K562 (cell line): ENCODE measurements at regions not wholly inside any gene's neighbourhood (a gene's known extent, or its start where the extent isn't known, plus 50 kb on each side); places are given as distances from the start of the nearest gene placed in this dataset.

Source experiments
- FOS ChIP-seq: IDR thresholded peaks from 3 replicates; pipeline ENCODE4 v1.6.1; 2011; ENCODE audit not compliant: insufficient read length; ENCODE audit errors: extremely low read depth
- FOXA3 ChIP-seq, 2 experiments: fragments of 450-650 bp in 1 of 2; sonication (generic) in 1 of 2; formaldehyde crosslinking; IDR thresholded peaks in 1 of 2; conservative IDR thresholded peaks in 1 of 2; 2 replicates each; pipeline versions ENCODE4 v1.4.0 to v1.8.0; 2020 to 2022; ENCODE audit warnings: mild to moderate bottlenecking in 2 of 2, missing genetic modification reagents in 1 of 2
- KAT2B ChIP-seq: IDR thresholded peaks from one replicate; pipeline ENCODE4 v1.6.1; 2012; ENCODE audit warnings: low read depth, mild to moderate bottlenecking, control low read depth, inconsistent platforms, low read length, moderate library complexity
- MECOM ChIP-seq: fragments of 250-450 bp; sonication (Bioruptor Pico); IDR thresholded peaks from 2 replicates; pipeline ENCODE4 v1.8.0; 2022; ENCODE audit warnings: inconsistent platforms
- PML ChIP-seq: IDR thresholded peaks from 2 replicates; pipeline ENCODE4 v1.6.1; 2012; ENCODE audit warnings: low read length, inconsistent platforms
- TCF7 ChIP-seq: sonication (generic); IDR thresholded peaks from 2 replicates; pipeline ENCODE4 v1.6.1; 2016; ENCODE audit warnings: antibody characterized with exemption, borderline replicate concordance
- XRCC3 ChIP-seq: fragments of 450-650 bp; IDR thresholded peaks from 2 replicates; pipeline ENCODE4 v1.6.1; 2017; ENCODE audit warnings: mild to moderate bottlenecking, moderate library complexity
- TF ChIP-seq, protein P1 (sequence below): fragments of 250-450 bp; sonication (Bioruptor Pico); IDR thresholded peaks from 2 replicates; pipeline ENCODE4 v1.8.0; 2021; ENCODE audit warnings: moderate library complexity, mild to moderate bottlenecking, inconsistent platforms
- TF ChIP-seq, protein P2 (sequence below): sonication (generic); formaldehyde crosslinking; IDR thresholded peaks from 2 replicates; pipeline ENCODE4 v1.8.0; 2022; ENCODE audit warnings: mild to moderate bottlenecking, missing genetic modification reagents, borderline replicate concordance
- TF ChIP-seq, protein P3 (sequence below), 3 experiments: IDR thresholded peaks in 2 of 3; conservative IDR thresholded peaks in 1 of 3; 2 replicates each; pipeline ENCODE4 v1.5.1; 2011 to 2012; ENCODE audit warnings: low read length in 3 of 3, mild to moderate bottlenecking in 3 of 3, control low read depth in 2 of 3, improper control_type of control experiment in 1 of 3, inconsistent platforms in 1 of 3, low read depth in 1 of 3, mixed read lengths in 1 of 3, moderate library complexity in 1 of 3; ENCODE audit not compliant: insufficient read depth in 2 of 3
- TF ChIP-seq, protein P4 (sequence below): fragments of 250-450 bp; sonication (Bioruptor Pico); IDR thresholded peaks from 2 replicates; pipeline ENCODE4 v1.8.0; 2021; ENCODE audit warnings: mild to moderate bottlenecking, moderate library complexity

DNA sequence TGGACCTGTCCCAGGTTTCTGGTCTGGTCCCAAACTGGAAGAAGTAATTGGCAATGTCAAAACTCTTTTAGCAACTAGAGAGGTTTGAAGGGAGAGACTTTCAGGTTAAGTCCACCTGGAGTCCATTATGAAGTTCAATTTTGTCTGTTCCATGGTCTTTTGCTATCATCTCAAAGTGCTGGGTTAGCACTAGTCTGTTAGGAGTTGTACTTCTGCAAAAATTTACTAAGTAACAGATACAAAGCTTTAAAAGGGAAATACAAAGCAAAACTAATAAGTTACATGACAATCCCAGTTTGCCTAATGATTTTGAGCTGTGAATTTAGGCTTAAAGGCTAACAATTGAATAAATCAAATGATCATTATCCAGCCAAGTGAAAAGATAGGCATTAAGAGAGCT lies 643.9 kb downstream of the C12orf50 start:
- TF ChIP-seq KAT2B (no peak), XRCC3 (no peak), TCF7 (no peak), FOS (no peak), MECOM (CRISPR knock-in tag) (no peak), FOXA3 (CRISPR knock-in tag; conservative IDR thresholded peaks at IDR 0.05 in 1 of 2, IDR thresholded peaks at IDR 0.05 in 1 of 2) (no peak), PML (no peak)
- TF ChIP-seq, protein P1, sequence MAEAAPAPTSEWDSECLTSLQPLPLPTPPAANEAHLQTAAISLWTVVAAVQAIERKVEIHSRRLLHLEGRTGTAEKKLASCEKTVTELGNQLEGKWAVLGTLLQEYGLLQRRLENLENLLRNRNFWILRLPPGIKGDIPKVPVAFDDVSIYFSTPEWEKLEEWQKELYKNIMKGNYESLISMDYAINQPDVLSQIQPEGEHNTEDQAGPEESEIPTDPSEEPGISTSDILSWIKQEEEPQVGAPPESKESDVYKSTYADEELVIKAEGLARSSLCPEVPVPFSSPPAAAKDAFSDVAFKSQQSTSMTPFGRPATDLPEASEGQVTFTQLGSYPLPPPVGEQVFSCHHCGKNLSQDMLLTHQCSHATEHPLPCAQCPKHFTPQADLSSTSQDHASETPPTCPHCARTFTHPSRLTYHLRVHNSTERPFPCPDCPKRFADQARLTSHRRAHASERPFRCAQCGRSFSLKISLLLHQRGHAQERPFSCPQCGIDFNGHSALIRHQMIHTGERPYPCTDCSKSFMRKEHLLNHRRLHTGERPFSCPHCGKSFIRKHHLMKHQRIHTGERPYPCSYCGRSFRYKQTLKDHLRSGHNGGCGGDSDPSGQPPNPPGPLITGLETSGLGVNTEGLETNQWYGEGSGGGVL (CRISPR knock-in tag): no peak
- TF ChIP-seq, protein P2, sequence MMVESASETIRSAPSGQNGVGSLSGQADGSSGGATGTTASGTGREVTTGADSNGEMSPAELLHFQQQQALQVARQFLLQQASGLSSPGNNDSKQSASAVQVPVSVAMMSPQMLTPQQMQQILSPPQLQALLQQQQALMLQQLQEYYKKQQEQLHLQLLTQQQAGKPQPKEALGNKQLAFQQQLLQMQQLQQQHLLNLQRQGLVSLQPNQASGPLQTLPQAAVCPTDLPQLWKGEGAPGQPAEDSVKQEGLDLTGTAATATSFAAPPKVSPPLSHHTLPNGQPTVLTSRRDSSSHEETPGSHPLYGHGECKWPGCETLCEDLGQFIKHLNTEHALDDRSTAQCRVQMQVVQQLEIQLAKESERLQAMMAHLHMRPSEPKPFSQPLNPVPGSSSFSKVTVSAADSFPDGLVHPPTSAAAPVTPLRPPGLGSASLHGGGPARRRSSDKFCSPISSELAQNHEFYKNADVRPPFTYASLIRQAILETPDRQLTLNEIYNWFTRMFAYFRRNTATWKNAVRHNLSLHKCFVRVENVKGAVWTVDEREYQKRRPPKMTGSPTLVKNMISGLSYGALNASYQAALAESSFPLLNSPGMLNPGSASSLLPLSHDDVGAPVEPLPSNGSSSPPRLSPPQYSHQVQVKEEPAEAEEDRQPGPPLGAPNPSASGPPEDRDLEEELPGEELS (CRISPR knock-in tag): no peak
- TF ChIP-seq, protein P3, sequence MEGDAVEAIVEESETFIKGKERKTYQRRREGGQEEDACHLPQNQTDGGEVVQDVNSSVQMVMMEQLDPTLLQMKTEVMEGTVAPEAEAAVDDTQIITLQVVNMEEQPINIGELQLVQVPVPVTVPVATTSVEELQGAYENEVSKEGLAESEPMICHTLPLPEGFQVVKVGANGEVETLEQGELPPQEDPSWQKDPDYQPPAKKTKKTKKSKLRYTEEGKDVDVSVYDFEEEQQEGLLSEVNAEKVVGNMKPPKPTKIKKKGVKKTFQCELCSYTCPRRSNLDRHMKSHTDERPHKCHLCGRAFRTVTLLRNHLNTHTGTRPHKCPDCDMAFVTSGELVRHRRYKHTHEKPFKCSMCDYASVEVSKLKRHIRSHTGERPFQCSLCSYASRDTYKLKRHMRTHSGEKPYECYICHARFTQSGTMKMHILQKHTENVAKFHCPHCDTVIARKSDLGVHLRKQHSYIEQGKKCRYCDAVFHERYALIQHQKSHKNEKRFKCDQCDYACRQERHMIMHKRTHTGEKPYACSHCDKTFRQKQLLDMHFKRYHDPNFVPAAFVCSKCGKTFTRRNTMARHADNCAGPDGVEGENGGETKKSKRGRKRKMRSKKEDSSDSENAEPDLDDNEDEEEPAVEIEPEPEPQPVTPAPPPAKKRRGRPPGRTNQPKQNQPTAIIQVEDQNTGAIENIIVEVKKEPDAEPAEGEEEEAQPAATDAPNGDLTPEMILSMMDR (IDR thresholded peaks at IDR 0.05 in 2 of 3, conservative IDR thresholded peaks at IDR 0.05 in 1 of 3; ENCODE audit: insufficient read depth in 2 of 3, low read depth in 1 of 3, low read length in 3 of 3): no peak
- TF ChIP-seq, protein P4, sequence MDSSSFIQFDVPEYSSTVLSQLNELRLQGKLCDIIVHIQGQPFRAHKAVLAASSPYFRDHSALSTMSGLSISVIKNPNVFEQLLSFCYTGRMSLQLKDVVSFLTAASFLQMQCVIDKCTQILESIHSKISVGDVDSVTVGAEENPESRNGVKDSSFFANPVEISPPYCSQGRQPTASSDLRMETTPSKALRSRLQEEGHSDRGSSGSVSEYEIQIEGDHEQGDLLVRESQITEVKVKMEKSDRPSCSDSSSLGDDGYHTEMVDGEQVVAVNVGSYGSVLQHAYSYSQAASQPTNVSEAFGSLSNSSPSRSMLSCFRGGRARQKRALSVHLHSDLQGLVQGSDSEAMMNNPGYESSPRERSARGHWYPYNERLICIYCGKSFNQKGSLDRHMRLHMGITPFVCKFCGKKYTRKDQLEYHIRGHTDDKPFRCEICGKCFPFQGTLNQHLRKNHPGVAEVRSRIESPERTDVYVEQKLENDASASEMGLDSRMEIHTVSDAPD: no peak
